Naive thymus-derived CD8-positive, alpha-beta T cell (primary cell): ENCODE measurements at regions not wholly inside any gene's neighbourhood (a gene's known extent, or its start where the extent isn't known, plus 50 kb on each side); places are given as distances from the start of the nearest gene placed in this dataset.
"Not testable (repeated sequence)": the region's sequence is repeated elsewhere in the genome, so short reads cannot be mapped to it uniquely, and the experiment has no call there.

ENCODE experiments used
- ATAC-seq, 2 donors: fragments of 150-1000 bp; cut with Tn5 transposase in 1 of 2; sonication (Bioruptor Pico), chemical (Tn5 transposase) in 1 of 2; 1 replicate in 1 of 2; 2 replicates in 1 of 2; pipeline ENCODE4 v1.10.0; 2021; ENCODE audit warnings: mild to moderate bottlenecking in 2 of 2, moderate library complexity in 2 of 2
- POLR2A ChIA-PET: fragments of 350-600 bp; sonication (Branson Sonifier 250); formaldehyde crosslinking; loops from one replicate; lab custom pipeline; 2021; ENCODE audit warnings: antibody characterized with exemption; lab: Charles Lee
- DNase-seq, 10 donors: peaks; one replicate each; pipeline versions ENCODE4 v3.0.0 to v3.0.0-alpha.2; 2020 to 2022
- H3K27ac Mint-ChIP-seq, 10 donors: one replicate each; pipeline ENCODE4 v1.8.0; 2020 to 2022; ENCODE audit warnings: mild to moderate bottlenecking in 10 of 10, mixed read lengths in 10 of 10, moderate library complexity in 4 of 10, inconsistent platforms in 1 of 10
- H3K27me3 Mint-ChIP-seq, 5 donors: one replicate each; pipeline ENCODE4 v1.8.0; 2021 to 2022; ENCODE audit warnings: mixed read lengths in 5 of 5
- H3K36me3 Mint-ChIP-seq, 3 donors: one replicate each; pipeline ENCODE4 v1.8.0; 2020 to 2022; ENCODE audit warnings: mixed read lengths in 3 of 3, mild to moderate bottlenecking in 2 of 3, inconsistent platforms in 1 of 3
- H3K4me1 Mint-ChIP-seq, 4 donors: one replicate each; pipeline ENCODE4 v1.8.0; 2021 to 2022; ENCODE audit warnings: mixed read lengths in 4 of 4
- H3K4me3 Mint-ChIP-seq, 10 donors: one replicate each; pipeline ENCODE4 v1.8.0; 2020 to 2022; ENCODE audit warnings: mild to moderate bottlenecking in 10 of 10, mixed read lengths in 10 of 10, moderate library complexity in 6 of 10, inconsistent platforms in 1 of 10
- H3K9me3 Mint-ChIP-seq, 9 donors: one replicate each; pipeline ENCODE4 v1.8.0; 2020 to 2022; ENCODE audit warnings: mixed read lengths in 9 of 9, mild to moderate bottlenecking in 3 of 9, inconsistent platforms in 1 of 9, moderate library complexity in 1 of 9

- POLR2A ChIA-PET: no interaction called here
- no peak overlapping the region for H3K4me3 Mint-ChIP-seq
- H3K27ac Mint-ChIP-seq: no peak overlapping the region
- ATAC-seq: no peak
- H3K4me1 Mint-ChIP-seq: no peaks in the 10 kb centered on the region
- peaks cover 3 to 35% (median 19%) of the 10 kb centered on the region in 9 donors for H3K9me3 Mint-ChIP-seq
- no peak for DNase-seq
- no peaks in the 10 kb centered on the region for H3K27me3 Mint-ChIP-seq
- H3K36me3 Mint-ChIP-seq: peaks cover 0 to 12% (median 0%) of the 10 kb centered on the region in 3 donors
Measured at GRCh38 chr12:60602601-60603000, 1006.8 kb downstream of the SLC16A7 start.

GRCh38 chr12:60603475-60603874, 1007.6 kb downstream of the SLC16A7 start:
- H3K27ac Mint-ChIP-seq, POLR2A ChIA-PET, ATAC-seq, H3K4me1 Mint-ChIP-seq, H3K4me3 Mint-ChIP-seq, H3K27me3 Mint-ChIP-seq, DNase-seq: not testable (repeated sequence)
- Mint-ChIP-seq H3K36me3 (peaks cover 0 to 12% (median 0%) of the 10 kb centered on the region in 3 donors), H3K9me3 (peaks cover 3 to 35% (median 18%) of the 10 kb centered on the region in 9 donors)

DNA sequence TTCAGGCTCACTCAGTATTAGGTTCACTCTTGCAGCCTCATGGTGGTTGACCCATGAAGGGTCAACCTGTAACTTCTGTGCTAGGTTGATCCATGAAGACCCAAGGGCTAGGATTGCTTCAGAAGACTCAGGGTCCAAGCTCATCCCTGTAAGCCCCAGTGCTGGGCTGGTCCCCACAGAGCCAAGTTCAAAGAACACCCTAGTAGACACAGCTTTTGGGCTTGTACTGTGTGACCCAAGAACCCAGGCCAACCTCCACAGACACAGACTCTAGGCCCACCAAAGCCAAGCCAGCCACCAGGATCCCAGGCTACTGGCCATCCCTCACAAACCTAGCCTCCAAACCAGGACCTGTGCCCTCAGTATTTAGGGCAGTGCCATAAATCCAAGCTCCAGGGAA, 1020.6 kb downstream of the SLC16A7 start:
- no peak for DNase-seq
- no peak for ATAC-seq
- H3K36me3 Mint-ChIP-seq: no peaks in the 10 kb centered on the region
- no peak overlapping the region for H3K27ac Mint-ChIP-seq
- peaks cover 0 to 1% (median 0%) of the 10 kb centered on the region in 5 donors for H3K27me3 Mint-ChIP-seq
- H3K4me1 Mint-ChIP-seq: no peaks in the 10 kb centered on the region
- peaks cover 0 to 25% (median 12%) of the 10 kb centered on the region in 9 donors for H3K9me3 Mint-ChIP-seq
- POLR2A ChIA-PET: no interaction called here
- H3K4me3 Mint-ChIP-seq: no peak overlapping the region

- Mint-ChIP-seq H3K4me3 (no peak overlapping the region), H3K27ac (no peak overlapping the region), H3K36me3 (no peaks in the 10 kb centered on the region), H3K4me1 (no peaks in the 10 kb centered on the region), H3K27me3 (no peaks in the 10 kb centered on the region), H3K9me3 (peaks cover 0 to 9% (median 0%) of the 10 kb centered on the region in 9 donors)
- DNase-seq: no peak
- ATAC-seq: no peak
- POLR2A ChIA-PET: no interaction called here
Measured at GRCh38 chr12:60630796-60631195, 1035.0 kb downstream of the SLC16A7 start.

DNA sequence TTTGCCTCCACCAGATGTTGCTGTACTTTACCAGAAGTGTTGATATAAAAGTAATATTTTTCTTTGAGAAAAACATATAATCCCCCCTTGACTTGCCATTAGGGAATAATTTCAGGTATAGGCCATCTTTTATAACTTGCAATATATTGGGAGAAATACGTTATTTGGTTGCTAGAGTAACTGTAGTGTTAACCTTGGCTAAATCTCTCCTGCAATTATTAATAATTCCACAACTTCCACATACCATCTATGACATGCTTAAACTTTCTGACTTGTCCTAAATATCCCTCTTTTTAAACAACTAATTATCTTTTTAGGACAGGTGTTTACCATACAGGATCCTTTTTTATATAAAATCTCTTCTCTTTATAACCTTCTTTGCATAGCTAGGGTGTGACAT, 1048.2 kb downstream of the SLC16A7 start:
- Mint-ChIP-seq H3K4me1 (no peaks in the 10 kb centered on the region), H3K9me3 (peaks cover 0 to 19% (median 13%) of the 10 kb centered on the region in 9 donors), H3K4me3 (no peak overlapping the region), H3K36me3 (no peaks in the 10 kb centered on the region), H3K27ac (no peak overlapping the region), H3K27me3 (no peaks in the 10 kb centered on the region)
- DNase-seq (no peak), ATAC-seq (no peak)
- POLR2A ChIA-PET: no interaction called here

DNA sequence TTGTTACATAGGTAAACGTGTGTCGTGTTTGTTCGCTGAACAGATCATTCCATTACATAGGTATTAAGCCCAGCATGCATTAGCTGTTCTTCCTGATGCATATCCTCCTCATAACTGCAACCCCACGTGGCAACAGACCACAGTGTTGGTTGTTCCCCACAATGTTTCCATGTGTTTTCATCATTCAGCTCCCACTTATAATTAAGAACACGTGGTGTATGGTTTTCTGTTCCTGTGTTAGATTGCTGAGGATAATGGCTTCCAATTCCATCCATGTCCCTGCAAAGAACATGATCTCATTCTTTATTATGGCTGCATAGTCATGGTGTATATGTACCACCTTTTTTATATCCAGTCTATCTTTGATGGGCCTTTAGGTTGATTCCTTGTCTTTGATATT, 1071.1 kb downstream of the SLC16A7 start:
- Mint-ChIP-seq H3K4me3 (no peak overlapping the region), H3K27me3 (no peaks in the 10 kb centered on the region), H3K36me3 (no peaks in the 10 kb centered on the region), H3K27ac (no peak overlapping the region), H3K9me3 (peaks cover 0 to 27% (median 7%) of the 10 kb centered on the region in 9 donors), H3K4me1 (no peaks in the 10 kb centered on the region)
- no peak for ATAC-seq
- no peak for DNase-seq
- POLR2A ChIA-PET: no interaction called here

DNA sequence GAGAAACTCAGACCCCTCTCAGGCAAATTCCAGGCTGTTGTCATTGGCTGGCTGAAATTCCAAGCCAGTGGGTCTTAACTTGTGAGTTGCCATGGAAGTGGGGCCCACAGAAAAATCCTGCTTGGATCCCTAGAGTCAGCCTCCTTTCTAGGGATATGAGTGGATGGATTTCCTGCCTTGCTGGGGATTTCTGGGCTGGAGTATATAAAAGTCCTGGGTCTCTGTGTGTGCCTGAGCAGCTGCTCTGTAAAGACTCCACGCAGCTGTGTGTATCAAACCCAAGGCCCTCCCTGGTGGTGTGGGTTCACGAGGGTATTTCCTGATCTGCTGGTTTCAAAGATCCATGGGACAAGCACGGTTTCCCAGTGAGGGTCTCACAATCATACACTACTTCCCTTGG, 1077.1 kb downstream of the SLC16A7 start:
- Mint-ChIP-seq H3K27ac (no peak overlapping the region), H3K4me1 (no peaks in the 10 kb centered on the region), H3K36me3 (no peaks in the 10 kb centered on the region), H3K27me3 (no peaks in the 10 kb centered on the region), H3K4me3 (no peak overlapping the region), H3K9me3 (peaks cover 2 to 33% (median 10%) of the 10 kb centered on the region in 9 donors)
- ATAC-seq (no peak), DNase-seq (no peak)
- POLR2A ChIA-PET: no interaction called here

- peaks cover 0 to 15% (median 7%) of the 10 kb centered on the region in 9 donors for H3K9me3 Mint-ChIP-seq
- H3K27me3 Mint-ChIP-seq: no peaks in the 10 kb centered on the region
- no peaks in the 10 kb centered on the region for H3K4me1 Mint-ChIP-seq
- DNase-seq (no peak), ATAC-seq (no peak)
- no peaks in the 10 kb centered on the region for H3K36me3 Mint-ChIP-seq
- no peak overlapping the region for H3K27ac Mint-ChIP-seq
- POLR2A ChIA-PET: no interaction called here
- no peak overlapping the region for H3K4me3 Mint-ChIP-seq
Measured at GRCh38 chr12:60684988-60685655, 1089.3 kb downstream of the SLC16A7 start.

DNA sequence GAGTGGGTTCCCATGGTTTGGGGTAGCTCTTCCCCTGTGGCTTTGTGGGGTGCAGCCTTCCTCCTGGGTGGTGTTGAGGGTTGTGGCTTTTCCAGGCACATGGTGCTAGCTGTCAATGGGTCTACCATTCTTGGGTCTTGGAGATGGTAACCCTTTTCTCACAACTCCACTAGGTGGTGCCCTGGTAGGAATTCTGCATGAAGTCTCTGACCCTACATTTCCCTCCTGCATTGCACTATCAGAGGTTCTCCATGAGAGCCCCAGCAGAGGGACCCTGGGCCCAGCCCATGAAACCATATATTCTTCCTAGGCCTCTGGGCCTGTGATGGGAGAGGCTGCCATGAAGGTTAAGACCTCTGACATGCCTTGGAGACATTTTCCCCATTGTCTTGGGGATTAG, 1093.3 kb downstream of the SLC16A7 start:
- no peaks in the 10 kb centered on the region for H3K4me1 Mint-ChIP-seq
- peaks cover 0 to 16% (median 7%) of the 10 kb centered on the region in 9 donors for H3K9me3 Mint-ChIP-seq
- H3K36me3 Mint-ChIP-seq: no peaks in the 10 kb centered on the region
- H3K27me3 Mint-ChIP-seq: no peaks in the 10 kb centered on the region
- DNase-seq (no peak), ATAC-seq (no peak)
- no peak overlapping the region for H3K4me3 Mint-ChIP-seq
- no peak overlapping the region for H3K27ac Mint-ChIP-seq
- POLR2A ChIA-PET: no interaction called here

DNA sequence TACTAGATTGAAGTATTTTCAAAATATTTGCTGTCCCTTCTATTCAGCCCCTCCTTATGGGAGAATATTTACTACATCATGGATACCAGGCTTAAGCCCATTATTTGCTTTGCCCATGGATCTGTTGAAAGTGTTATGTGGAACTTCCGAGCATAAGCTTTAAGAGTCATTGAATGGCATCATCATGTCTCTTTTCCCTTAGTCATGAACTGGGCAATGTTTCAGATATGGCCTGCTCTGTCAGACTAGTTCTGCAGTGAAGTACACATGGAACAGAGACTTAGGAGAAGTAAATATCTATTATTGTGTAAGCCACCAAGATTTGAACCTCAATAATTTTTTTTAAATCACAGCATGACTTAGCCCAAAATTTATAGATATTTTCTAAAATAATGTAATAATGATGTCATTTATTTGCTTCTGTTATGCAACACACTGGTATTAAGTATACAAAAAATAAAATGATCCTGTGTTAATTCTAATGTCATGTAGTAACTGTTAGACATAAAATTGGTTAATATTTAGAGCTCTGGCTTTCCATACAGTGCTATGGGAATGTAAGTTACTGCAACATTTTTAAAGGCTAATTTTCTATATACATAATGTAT, 1097.3 kb downstream of the SLC16A7 start:
- H3K9me3 Mint-ChIP-seq: peaks cover 0 to 16% (median 6%) of the 10 kb centered on the region in 9 donors
- ATAC-seq (no peak), DNase-seq (no peak)
- H3K27me3 Mint-ChIP-seq: no peaks in the 10 kb centered on the region
- no peak overlapping the region for H3K27ac Mint-ChIP-seq
- no peak overlapping the region for H3K4me3 Mint-ChIP-seq
- POLR2A ChIA-PET: no interaction called here
- no peaks in the 10 kb centered on the region for H3K36me3 Mint-ChIP-seq
- no peaks in the 10 kb centered on the region for H3K4me1 Mint-ChIP-seq

- Mint-ChIP-seq H3K9me3 (peaks cover 0 to 23% (median 6%) of the 10 kb centered on the region in 9 donors), H3K36me3 (no peaks in the 10 kb centered on the region), H3K4me1 (no peaks in the 10 kb centered on the region), H3K27ac (no peak overlapping the region), H3K27me3 (no peaks in the 10 kb centered on the region), H3K4me3 (no peak overlapping the region)
- ATAC-seq: no peak
- no peak for DNase-seq
- POLR2A ChIA-PET: no interaction called here
Measured at GRCh38 chr12:60704171-60704914, 1108.5 kb downstream of the SLC16A7 start.

DNA sequence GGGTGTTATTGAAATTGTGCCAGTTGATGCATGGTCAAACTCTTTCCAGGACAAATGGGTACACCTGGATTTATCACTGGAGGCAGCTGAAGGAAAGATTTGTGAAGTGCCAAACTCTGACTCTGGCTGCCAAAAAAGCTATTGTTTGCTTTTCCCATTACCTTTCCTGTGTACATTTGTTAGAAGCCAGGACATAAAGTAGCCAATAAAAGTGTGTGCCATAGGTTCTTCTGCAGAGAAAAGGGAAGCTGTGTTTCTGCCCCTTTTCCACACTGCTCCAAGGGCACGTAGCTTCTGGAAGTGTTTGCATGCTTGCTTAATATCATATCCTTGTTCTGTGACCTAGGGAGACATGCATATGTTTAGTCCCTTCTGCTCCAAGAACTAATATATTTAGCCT, 1114.4 kb downstream of the SLC16A7 start:
- Mint-ChIP-seq H3K27ac (no peak overlapping the region), H3K4me1 (no peaks in the 10 kb centered on the region), H3K36me3 (no peaks in the 10 kb centered on the region), H3K9me3 (peaks cover 0 to 26% (median 9%) of the 10 kb centered on the region in 9 donors), H3K27me3 (no peaks in the 10 kb centered on the region), H3K4me3 (no peak overlapping the region)
- no peak for DNase-seq
- ATAC-seq: no peak
- POLR2A ChIA-PET: no interaction called here

DNA sequence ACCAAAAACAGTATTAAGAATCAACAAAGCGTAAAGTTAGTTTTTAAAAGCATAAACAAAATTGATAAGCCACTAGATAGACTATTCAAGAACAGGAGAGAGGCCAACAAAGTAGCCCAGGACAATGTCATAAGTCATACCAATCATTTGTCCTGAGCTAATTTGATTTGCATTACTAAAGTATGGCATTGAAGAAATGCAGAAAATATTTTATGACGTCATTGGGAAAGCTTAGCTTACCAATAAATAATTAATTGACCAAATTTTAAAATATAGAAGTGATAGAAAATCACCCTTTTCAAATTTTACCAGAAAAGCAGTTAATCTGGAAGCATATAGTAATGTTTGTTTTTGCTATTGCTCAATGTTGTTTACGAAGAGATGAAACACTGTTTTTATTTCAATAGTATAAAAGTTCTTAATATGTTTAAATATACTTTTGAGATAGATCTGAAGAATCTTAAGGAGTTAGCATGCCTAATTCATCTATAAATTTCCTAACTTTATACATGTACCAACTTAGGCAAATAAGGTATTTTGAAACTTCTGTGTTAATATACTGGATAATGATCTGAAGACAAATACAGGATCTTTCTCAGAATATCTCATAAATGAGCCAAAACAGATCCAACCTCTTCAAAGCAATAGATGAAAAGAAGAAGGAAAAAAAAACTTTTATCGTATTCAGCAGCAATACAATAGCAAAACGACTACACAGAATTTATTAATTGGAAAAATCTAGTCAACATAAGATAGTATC, 1118.5 kb downstream of the SLC16A7 start:
- Mint-ChIP-seq H3K27ac (no peak overlapping the region), H3K4me1 (no peaks in the 10 kb centered on the region), H3K36me3 (no peaks in the 10 kb centered on the region), H3K9me3 (peaks cover 2 to 19% (median 13%) of the 10 kb centered on the region in 9 donors), H3K27me3 (no peaks in the 10 kb centered on the region), H3K4me3 (no peak overlapping the region)
- DNase-seq (no peak), ATAC-seq (no peak)
- POLR2A ChIA-PET: no interaction called here
